Esophagus squamous epithelium (tissue), 4 donors: ENCODE measurements at regions not wholly inside any gene's neighbourhood (a gene's known extent, or its start where the extent isn't known, plus 50 kb on each side); places are given as distances from the start of the nearest gene placed in this dataset.

ENCODE experiments used
- CTCF ChIP-seq, 6 experiments: fragments of 450-650 bp in 4 of 6; fragments of 200-600 bp in 2 of 6; sonication (generic) in 2 of 6; IDR thresholded peaks; one replicate each; pipeline ENCODE4 v1.5.1; 2016 to 2019; ENCODE audit warnings: antibody characterized with exemption in 6 of 6, mild to moderate bottlenecking in 4 of 6, moderate library complexity in 4 of 6
- POLR2A ChIP-seq, 4 donors: fragments of 450-650 bp; IDR thresholded peaks; one replicate each; pipeline ENCODE4 v1.6.1; 2017; ENCODE audit warnings: antibody characterized with exemption in 4 of 4, mild to moderate bottlenecking in 4 of 4, moderate library complexity in 3 of 4

DNA sequence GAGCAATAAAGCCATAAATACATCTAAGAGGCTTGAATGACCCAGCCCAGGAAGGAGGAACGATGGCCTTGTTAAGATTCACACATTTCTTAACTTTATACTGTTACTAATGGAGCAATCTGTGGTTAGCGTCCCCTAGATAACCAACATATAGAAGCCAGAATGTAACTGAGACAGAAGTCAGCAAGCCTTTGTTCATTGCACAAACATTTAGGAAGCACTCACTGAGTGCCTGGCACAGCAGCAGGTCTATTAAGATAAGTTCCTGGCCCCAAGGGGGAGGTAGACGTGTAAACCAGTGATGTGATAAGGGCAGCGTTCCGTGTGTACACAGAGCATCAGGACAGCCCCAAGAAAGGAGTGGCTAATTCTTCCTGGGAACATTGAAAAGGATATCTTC lies 63.6 kb upstream of the ATL2 start:
- TF ChIP-seq CTCF (IDR thresholded peaks at IDR 0.05): no peak
- no peak for TF ChIP-seq POLR2A (IDR thresholded peaks at IDR 0.05)
